GM18907 (cell line): ENCODE measurements at regions not wholly inside any gene's neighbourhood (a gene's known extent, or its start where the extent isn't known, plus 50 kb on each side); places are given as distances from the start of the nearest gene placed in this dataset.
A peak's percentile ranks its signal among the peaks of the same experiment; 100 is the strongest.

Source experiments
- ATAC-seq: cut with Tn5 transposase; IDR thresholded peaks from one replicate; pipeline ENCODE4 v1.9.1; 2021; ENCODE audit warnings: mild to moderate bottlenecking, moderate library complexity; ENCODE audit not compliant: unreplicated experiment

DNA sequence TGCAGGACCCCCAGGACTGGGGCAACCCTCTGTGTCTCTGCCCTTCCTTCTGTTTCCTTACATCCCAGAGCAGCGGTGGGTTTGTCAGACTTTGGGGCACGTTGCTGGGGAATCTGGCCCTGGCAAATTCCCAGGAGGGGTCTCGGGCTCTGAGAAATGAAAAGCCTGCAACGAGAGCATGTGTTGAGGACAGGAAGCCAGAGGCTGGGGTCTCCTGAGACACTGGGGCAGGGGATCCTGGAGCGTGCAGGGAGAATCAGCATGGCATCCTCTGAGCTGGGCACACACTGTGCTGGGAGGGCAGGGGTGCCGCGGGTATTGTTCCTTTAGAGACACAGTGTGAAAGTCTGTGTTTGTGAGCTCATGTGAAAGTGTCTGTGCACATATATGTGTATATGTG, 279.9 kb upstream of the PPP2R2D start:
- no peak for ATAC-seq

DNA sequence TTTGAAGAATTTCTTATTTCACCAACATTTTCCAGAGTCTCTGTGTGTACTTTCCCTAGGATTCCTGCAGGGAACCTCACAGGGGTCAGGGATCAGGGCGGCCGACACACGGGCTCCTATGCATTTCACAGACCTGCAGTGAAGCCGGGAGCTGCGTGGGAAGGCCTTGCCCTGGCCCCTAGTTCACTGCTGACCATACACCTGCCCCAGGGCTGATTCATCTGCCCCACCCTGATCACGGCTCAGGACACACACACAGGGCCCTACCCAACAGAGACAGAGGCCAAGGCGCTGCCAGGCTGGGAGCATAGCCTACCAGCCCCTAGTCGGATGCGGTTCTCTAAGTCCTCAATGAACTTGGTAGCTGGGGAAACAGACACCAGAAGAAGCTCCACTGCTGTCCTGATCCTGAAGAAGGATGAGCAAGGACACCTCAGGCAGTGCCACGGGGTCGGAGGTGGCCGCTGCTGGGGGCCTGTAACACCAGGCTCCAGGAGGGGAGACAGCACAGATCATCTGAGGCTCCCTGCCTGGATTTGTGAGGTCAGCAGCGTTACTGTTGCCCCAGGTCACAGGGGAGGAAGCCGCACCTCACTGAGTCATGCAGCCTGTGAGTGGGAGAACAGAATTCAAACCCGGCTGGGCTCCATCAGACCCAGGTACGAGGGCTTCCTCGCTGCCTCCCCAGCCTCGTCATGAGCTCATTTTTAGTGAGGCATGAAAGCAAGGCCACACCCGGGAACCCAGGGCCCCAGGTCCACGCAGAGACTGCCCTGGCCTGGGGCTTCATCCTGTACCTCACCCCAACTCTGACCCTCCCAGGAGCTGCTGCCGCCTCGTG, 278.8 kb upstream of the PPP2R2D start:
- ATAC-seq: no peak

DNA sequence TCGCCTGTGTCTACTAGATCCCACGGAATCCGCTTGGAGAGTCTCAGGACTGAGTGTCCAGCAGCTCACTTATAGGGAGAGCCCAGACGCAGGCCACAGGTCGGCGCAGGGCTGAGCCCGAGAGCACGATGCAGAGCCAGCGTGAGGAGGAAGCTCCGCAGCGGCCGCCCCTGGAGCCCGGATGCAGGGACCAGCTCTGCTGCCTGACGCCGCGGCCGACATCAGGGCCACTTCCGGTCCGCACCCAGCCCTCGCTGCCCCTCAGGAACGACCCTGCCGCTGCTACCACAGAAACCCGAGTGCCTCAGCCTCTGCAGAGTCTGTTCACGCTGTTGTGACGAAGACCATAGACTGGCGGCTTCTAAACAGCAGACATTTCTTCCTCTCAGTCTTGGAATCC, 275.8 kb upstream of the PPP2R2D start:
- no peak for ATAC-seq

DNA sequence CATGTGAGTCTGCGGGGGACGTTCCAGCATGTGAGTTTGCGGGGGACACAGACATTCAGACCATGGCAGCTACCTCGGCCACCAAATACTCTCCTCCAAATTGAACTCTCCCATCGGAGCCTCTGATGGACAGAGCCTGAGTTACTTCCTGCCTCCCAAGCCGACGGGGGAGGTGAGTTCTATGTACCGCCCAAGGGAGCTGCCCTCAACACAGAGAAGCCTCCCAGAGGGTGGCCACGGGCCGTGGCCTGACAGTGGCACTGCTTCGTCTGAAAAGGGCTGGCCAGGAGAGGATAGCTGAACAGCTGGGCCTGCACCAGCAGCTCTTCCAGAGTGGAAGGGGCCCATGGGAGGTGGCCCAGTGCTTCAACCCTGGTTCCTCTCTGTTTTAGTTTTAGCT, 274.5 kb upstream of the PPP2R2D start:
- no peak for ATAC-seq

DNA sequence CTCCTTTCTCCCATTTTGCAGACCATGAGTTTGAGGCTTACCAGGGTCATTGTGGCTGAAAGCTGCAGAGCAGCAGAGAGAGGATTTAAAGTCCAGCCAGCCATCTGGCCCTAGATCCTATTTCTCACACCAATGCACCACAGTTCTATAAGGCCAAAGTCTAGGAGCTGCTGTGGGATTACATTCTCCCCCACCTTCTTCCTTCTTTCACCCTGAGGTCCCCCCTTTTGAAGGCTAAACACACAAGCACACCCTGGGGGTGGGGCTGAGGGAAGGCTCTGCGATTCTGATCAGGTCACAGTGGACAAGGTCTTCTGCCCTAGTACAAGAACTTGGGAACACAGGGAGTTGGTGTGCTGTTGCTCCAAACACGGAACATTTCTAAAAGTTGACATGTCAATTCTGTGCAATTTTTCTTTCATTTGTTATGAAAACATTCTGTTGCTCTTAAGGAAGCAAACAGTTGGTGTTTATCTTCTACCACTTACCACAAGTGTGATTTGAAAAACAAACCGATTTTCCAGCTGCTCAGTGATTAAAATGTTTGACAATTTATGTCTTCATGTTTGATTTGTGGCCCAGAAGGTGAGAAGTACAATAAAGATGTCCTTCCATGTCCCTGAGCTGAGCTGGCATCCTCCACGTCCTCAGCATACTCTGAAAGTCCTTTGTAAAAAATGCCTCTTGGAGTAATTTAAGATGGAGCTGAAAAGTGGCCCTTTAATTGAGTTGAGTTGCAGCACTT, 271.6 kb upstream of the PPP2R2D start:
- ATAC-seq: no peak

DNA sequence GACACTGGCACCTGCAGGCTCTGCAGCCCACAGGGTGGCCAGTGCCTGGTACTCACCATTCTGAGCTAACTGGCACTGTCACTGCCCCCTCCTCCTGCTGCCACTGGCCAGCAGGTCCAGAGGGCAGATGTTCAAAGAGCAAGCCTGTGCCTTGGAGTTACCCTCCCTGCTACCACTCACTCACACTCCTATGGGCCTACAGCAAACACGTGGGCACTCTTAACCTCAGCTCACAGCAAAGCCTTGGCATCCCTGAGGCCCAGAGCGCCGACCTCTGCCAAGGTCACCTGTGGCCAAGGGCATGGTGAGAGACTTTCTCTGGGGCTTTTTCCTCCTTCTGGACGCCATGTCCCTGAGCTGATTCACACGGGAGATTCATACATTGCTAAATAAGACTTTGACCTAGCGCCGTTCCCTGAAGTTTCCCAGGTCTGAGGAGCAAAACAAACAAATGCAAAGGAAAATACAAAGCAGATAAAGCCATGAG, 270.0 kb upstream of the PPP2R2D start:
- ATAC-seq: no peak

DNA sequence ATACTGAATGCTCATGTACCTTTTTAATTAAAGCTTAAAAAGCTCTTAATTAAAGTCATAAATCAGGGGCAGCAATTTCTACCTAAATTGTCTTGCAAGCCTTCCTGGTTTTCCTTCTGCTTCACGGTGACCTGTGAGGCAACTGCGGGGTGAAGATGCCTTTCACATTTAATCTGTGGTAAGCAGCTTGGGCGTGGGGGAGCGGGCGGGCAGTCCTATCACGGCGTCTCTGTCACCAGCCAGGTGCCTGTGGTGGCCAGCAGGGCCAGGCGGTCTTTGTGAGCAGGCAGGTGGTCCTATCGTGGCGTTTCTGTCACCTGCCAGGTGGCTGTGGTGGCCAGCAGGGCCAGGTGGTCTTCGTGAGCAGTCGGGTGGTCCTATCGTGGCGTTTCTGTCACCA, 269.2 kb upstream of the PPP2R2D start:
- ATAC-seq: no peak

DNA sequence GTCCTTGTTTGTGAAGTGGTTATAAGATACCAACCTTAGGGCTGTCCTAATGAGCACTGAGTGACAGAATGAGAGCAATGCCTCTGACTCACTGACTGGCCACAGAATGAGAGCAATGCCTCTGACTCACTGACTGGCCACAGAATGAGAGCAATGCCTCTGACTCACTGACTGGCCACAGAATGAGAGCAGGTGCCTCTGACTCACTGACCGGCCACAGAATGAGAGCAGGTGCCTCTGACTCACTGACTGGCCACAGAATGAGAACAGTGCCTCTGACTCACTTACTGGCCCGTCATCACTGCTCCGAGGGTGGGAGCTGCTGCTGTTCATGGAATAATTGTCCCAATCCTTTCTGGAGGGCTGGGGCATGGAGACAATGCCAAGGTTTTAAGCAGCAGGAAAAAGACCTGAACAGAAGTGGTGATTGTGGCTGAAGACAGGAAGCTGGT, 265.2 kb upstream of the PPP2R2D start:
- ATAC-seq: no peak

DNA sequence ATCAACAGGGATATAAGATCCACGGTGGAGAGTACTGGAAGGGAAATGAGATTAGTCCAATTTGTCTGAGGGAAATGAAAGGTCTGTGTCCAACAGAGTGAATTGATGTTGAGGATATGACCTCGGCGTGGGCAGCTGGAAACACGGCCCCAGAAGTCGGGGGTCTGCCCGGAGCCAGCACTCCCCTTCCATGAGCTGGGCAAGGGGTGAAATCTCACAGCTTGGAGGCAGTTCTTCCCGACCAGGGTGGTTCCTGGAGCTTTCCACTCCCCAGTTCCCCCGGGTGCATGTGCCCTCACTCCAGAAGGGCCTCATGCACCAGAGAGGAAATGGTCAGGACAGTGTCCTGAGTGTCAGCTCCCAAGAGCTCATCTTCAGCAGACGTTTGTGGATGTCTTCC, 264.7 kb upstream of the PPP2R2D start:
- no peak for ATAC-seq

DNA sequence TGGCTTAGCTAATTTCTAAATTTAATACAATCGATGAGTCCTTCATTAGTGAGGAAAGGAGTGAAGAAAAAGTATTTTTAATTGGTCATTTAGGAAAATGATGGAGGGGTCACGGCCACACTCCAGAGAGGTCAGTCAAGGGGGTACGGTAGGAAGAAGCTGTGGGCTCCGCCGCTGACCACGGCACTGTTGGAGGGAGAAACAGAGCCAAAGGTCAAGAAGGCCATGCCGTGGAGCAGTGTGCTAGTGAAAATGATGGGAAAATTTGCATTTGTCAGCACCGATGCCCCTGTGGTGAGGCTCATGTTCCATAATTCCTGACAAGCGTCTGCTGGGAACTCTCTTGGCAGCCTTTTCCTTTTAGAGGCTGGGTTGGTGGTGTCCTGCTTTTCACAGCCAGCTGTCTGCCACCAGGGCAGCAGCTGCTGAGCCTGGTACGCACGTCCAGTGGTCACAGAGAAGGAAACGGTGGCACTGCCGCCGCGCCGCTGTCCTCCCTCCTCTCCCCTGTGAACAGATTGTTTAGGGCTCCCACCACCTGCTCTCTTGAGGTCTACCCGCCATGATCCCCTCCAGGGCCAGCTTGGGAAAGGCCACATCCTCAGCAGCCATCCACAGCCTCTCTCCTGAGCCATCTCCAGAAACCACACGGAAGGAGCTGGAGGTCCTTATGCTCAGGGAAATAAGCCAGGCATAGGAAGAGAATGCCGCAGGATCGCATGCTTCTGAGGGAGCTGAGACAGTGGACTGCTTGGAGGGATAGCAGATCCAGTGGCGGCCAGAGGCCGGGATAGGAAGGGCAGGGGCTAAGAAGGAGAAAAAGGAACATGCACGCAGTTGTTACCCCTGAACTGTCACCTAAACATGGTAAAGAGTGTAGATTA, 263.7 kb upstream of the PPP2R2D start:
- ATAC-seq: no peak

DNA sequence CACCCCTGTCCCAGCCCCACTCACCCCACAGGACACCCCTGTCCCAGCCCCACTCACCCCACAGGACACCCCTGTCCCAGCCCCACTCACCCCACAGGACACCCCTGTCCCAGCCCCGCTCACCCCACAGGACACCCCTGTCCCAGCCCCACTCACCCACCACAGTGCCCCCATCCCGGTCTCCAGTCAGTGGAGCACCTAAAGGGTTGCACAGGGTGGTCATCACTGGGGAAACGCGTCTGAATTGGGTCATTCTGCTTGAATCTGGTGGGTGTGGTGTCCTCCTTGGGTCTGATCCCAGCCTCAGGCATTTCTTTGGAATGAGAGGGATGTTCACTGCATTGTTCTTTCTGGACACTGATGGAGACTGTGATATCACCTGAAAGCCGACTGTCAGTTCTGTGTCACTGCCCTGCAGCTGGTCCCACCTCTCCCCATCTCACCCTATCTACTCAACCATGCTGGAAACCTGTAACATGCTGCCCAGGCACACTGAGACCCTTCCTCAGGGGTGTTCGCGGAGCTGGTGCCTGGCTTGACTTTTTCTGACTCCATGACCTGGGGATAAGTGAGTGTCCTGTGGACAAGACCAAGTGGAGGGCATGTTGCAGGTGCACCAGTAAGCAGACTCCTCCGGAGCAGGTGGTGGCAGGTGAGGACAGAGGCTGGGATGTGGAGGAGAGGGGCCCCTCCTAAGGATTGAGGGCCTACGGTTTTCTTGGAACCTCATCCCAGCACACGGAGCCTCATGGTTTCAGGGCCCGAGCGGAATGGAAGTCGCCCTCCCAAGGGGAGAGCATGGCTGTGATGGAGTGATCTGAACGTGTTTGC, 262.5 kb upstream of the PPP2R2D start:
- no peak for ATAC-seq

DNA sequence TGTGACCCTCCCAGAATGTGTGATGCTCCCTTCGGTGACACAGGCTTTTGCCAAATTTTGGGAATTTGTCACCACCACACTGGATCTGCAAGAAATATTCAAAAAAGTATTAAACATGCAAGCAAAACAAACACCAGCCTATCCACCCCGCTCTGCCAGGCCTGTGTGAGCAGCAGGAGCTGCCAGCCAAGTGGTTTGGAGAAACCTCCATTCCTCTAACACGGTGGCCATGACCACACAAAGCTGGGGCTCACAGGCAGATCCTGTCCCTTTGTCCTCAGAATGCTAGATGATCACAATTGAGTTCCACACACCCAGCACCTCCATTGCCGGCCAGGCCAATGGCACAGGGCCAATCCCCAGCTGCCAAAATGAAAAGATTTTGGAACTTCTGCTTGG, 261.9 kb upstream of the PPP2R2D start:
- no peak for ATAC-seq

DNA sequence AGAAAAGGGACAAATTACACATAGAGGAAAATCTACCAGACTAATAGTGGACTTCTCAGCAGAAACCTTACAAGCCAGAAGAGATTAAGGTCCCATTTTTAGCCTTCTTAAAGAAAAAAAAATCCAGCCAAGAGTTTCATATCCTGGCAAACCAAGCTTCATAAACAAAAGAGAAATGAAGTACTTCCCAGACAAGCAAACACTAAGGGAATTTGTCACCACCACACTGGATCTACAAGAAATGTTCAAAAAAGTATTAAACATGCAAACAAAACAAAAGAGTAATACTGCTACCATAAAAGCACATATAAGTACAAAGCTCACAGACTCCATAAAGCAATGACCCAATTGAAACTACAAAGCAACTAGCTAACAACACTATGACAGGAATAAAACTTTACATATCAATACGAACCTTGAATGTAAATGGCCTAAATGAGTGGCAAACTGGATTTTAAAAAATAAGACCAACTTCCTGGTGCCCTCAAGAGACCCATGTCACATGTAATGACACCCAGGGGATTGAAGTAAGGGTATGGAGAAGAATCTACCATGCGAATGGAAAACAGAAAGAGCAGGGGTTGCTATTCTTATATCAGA, 260.7 kb upstream of the PPP2R2D start:
- no peak for ATAC-seq

DNA sequence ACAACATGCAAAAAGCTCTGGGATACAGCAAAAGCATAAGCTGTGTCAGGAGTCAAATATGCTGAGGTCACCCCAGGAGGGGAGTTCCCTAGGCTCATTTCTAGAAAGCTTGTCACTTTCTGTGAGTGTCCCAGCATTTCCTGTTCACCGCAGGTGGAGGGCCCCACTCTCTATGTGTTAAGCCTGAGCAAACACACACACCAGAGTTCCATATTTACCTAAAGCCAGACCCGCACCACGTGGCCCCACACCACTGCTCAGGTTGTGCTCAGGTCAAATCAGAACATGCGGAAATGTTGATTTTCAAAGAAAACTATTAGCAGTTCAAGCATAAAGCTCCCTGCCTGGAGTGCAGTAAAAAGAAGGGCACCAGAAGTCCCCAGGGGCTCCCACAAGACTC, 259.6 kb upstream of the PPP2R2D start:
- peak; percentile 98 for ATAC-seq

DNA sequence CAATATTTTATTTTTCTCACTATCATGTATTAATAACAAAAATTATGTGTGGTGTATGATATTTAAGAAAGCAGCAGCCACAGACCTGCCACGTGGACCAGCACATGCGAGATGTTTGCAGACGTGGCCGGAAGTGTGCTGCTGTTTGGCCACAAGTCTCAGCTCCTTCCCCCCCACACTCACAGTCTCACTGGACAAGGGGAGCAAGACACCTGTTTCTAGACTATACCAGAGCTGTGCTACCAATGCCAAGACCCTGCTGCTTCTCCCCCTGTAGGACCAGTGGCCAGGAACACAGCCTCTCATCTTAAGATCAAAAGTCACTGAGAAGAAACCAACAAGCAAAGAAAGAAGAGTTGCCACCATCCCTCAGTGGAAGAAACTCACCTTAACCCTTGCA, 258.9 kb upstream of the PPP2R2D start:
- no peak for ATAC-seq

DNA sequence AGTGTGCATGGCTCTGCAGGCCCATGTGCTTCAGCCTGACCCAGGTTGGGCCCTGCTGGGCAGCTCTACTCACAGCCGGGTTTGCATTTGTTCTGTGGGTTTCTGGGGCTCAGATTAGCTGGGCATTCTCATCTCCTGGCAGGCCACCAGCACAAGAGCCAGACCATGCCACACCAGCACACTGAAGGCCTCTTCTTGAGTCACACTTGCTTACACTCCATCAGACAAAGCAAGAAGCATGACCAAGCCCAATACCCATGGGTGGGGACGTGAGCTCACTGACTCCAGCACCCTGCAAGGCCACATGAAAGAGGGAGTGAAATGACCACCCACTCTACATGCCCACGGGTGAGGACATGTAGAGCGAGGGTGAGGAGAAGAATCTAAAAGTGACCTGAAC, 257.8 kb upstream of the PPP2R2D start:
- no peak for ATAC-seq

DNA sequence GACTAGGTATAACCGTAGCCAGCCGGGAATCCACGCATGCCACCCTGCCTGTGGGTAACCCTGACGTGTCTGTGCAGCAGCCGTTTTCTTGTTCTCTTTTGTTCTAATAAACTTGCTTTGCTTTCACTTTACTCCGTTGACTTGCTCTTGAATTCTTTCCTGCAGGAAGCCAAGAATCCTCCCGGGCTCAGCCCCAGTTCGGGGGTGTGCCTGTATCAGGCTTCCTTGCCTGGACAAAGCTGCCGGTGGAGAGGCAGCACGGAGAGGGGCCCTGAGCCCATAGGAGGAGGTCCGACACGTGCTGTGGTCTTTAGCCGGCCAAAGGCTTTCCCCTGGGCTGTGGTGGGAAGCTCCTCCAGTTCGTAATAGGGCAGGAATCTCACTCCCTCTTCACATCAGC, 256.5 kb upstream of the PPP2R2D start:
- no peak for ATAC-seq

DNA sequence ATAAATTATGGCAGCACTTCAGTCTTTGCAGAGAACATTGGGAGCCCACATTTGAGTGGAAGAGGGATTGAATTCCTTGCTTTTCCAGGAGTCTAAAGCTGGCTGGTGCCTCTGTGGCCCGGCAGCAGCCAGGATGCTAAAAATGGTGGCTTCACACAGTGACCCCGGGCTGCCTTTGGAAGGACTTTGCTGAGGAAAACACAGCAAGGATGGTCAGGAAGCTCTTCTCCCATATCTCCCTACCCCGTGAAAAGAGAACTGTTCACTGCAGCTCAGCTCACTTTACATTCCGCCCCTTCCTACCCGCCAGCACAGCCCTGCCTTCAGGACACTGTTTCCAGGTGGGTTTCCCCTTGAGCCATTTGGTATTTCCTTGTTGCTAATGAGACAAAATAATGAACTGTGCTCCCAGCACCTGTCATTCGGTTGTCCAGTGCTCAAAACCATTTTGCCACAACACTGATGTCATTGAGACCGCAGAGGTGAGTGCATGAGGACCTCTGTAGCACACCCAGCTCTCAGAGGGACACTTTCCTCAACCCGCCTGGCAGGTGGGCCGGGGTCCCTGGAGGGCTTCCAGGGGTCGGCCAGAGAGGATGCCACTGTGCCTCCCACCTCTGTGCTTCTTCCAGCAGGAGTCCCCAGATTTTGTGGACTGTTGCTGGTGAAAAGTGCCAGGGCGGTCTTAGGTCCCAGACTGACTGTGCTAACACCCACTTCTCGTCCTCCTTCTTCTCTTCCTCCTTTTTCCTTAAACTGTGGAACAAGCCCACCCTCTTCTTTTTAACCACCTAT, 255.7 kb upstream of the PPP2R2D start:
- ATAC-seq: no peak

DNA sequence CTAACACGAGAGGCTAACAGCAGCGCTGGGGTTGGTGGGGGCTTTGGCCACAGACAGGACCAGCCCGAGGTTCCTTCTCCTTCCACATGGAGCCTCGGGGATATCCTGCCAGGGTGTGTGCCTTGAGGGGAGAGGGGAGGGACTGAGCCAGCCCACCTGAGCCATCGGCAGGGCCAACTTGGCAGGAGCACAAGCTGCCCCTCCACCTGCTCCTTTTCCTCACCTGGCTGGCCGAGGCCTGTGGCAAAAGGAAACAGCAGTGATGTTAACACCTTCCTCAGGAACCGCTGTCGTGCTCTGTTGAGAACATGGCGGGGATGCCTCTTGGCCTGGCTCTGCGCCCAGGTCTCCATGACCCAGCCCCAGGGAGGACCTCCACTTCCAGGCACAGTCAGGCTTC, 255.1 kb upstream of the PPP2R2D start:
- no peak for ATAC-seq
